ENCODE measurements at regions not wholly inside any gene's neighbourhood (a gene's known extent, or its start where the extent isn't known, plus 50 kb on each side); places are given as distances from the start of the nearest gene placed in this dataset.

- H3K4me3 ChIP-seq (ENCODE audit: low read depth, low read length) = no peak overlapping the region
- TF ChIP-seq, protein P1, sequence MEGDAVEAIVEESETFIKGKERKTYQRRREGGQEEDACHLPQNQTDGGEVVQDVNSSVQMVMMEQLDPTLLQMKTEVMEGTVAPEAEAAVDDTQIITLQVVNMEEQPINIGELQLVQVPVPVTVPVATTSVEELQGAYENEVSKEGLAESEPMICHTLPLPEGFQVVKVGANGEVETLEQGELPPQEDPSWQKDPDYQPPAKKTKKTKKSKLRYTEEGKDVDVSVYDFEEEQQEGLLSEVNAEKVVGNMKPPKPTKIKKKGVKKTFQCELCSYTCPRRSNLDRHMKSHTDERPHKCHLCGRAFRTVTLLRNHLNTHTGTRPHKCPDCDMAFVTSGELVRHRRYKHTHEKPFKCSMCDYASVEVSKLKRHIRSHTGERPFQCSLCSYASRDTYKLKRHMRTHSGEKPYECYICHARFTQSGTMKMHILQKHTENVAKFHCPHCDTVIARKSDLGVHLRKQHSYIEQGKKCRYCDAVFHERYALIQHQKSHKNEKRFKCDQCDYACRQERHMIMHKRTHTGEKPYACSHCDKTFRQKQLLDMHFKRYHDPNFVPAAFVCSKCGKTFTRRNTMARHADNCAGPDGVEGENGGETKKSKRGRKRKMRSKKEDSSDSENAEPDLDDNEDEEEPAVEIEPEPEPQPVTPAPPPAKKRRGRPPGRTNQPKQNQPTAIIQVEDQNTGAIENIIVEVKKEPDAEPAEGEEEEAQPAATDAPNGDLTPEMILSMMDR (IDR thresholded peaks at IDR 0.05; ENCODE audit: insufficient read depth, low read depth, low read length, missing control alignments) = no peak
- DNase-seq (ENCODE audit: low read depth) = no peak
These were observed 182.6 kb upstream of the ROPN1 start for GRCh38 chr3:124174476-124174875.

- DNase-seq (ENCODE audit: low read depth) = no peak
- H3K4me3 ChIP-seq (ENCODE audit: low read depth, low read length) = no peak overlapping the region
- TF ChIP-seq, protein P1 (IDR thresholded peaks at IDR 0.05; ENCODE audit: insufficient read depth, low read depth, low read length, missing control alignments) = no peak
These were observed 183.3 kb upstream of the ROPN1 start for GRCh38 chr3:124174910-124175874.

DNA sequence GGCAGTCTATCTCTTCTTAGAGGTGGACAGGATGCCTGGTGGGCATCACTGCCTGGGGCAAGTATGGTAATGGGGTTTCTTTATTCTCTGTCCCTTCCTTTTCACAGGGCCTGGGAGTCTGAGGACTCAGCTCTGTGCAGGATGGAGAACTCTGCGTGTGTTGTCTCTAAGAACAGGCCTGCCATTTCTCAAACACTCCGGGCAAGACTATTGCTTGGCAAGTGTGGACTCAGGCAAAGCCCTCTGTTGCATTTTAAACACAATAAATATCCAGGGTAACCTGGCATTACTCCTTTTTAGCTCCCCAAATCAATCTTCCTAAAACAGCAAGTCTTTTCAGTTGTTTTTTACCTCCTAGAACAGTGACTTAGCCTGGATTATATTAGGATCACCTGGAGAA lies 185.1 kb upstream of the ROPN1 start:
- no peak for DNase-seq (ENCODE audit: low read depth)
- no peak overlapping the region for H3K4me3 ChIP-seq (ENCODE audit: low read depth, low read length)
- TF ChIP-seq, protein P1 (IDR thresholded peaks at IDR 0.05; ENCODE audit: insufficient read depth, low read depth, low read length, missing control alignments) = no peak

DNA sequence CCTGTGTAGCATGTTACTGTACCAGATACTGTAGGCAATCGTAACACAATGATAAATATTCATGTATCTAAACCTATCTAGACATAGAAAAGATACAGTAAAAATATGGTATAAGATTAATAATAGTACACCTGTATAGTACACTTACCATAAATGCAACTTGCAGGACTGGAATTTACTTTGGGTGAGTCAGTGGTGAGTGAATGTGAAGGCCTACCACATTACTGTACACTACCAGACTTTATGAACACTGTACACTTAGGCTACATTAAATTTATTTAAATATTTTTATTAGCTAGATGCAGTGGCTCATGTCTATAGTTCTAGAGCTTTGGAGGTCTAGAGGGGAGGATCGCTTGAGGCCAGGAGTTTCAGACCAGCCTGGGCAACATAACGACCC lies 186.6 kb upstream of the ROPN1 start:
- TF ChIP-seq, protein P1 (IDR thresholded peaks at IDR 0.05; ENCODE audit: insufficient read depth, low read depth, low read length, missing control alignments) = no peak
- no peak for DNase-seq (ENCODE audit: low read depth)
- H3K4me3 ChIP-seq (ENCODE audit: low read depth, low read length) = no peak overlapping the region

GRCh38 chr3:124200407-124200806 lies 208.5 kb upstream of the ROPN1 start:
- TF ChIP-seq, protein P1 (IDR thresholded peaks at IDR 0.05; ENCODE audit: insufficient read depth, low read depth, low read length, missing control alignments) = no peak
- no peak overlapping the region for H3K4me3 ChIP-seq (ENCODE audit: low read depth, low read length)
- DNase-seq (ENCODE audit: low read depth) = no peak

GRCh38 chr3:124201226-124201625 lies 209.3 kb upstream of the ROPN1 start:
- H3K4me3 ChIP-seq (ENCODE audit: low read depth, low read length) = no peak overlapping the region
- DNase-seq (ENCODE audit: low read depth) = no peak
- TF ChIP-seq, protein P1 (IDR thresholded peaks at IDR 0.05; ENCODE audit: insufficient read depth, low read depth, low read length, missing control alignments) = no peak
